NCI-H2171 treated with DMSO at 0.1 percent for 48 hours (cell line): ENCODE measurements at regions not wholly inside any gene's neighbourhood (a gene's known extent, or its start where the extent isn't known, plus 50 kb on each side); places are given as distances from the start of the nearest gene placed in this dataset.

ENCODE experiments used
- DNase-seq: peaks from one replicate; lab custom pipeline; 2025; lab: John Stamatoyannopoulos, UW

DNA sequence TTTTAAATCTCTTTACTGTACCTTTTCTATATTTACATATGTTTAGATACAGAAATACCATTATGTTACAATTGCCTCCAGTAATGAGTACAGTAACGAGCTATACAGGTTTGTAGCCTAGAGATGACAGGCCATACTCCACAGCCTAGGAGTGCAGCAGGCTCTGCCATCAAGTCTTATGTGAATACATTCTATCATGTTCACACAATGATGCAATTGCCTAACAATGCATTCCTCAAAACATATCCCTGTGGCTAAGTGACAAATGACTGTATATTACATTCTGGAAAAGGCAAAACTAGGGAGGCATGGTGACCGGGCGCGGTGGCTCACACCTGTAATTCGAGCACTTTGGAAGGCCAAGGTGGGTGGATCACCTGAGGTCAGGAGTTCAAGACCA is 192.4 kb upstream of the IGF1R start:
- DNase-seq, result no peak

GRCh38 chr15:98476559-98476958 is 171.8 kb upstream of the IGF1R start:
- no peak for DNase-seq

- no peak for DNase-seq
Observed at GRCh38 chr15:98480844-98481243, 167.5 kb upstream of the IGF1R start.

GRCh38 chr15:98483575-98484130 is 164.7 kb upstream of the IGF1R start:
- no peak for DNase-seq

- no peak for DNase-seq
Observed at GRCh38 chr15:98484914-98485313, 163.4 kb upstream of the IGF1R start.

DNA sequence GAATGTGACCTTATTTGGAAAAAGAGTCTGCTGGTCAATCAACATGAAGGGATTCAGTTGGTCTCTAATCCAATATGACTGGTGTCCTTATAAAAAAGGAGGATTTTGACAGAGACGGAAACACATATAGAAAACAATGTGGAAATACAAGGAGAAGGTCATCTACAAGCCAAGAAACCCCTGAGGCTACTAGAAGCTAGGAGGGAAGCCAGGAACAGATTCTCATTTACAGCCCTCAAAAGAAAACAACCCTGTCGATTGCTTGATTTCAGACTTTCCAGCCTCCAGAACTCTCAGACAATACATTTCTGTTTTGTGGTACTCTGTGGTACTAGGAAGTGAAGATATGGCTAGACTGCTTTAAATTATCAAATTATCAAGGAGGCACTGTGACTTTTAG is 162.9 kb upstream of the IGF1R start:
- DNase-seq, result no peak

GRCh38 chr15:98493966-98494511 is 154.3 kb upstream of the IGF1R start:
- no peak for DNase-seq

- no peak for DNase-seq
Observed at GRCh38 chr15:98501192-98501591, 147.1 kb upstream of the IGF1R start.

- DNase-seq, result no peak
Observed at GRCh38 chr15:98501632-98502031, 146.7 kb upstream of the IGF1R start.

- DNase-seq, result no peak
Observed at GRCh38 chr15:98503970-98504369, 144.4 kb upstream of the IGF1R start.

DNA sequence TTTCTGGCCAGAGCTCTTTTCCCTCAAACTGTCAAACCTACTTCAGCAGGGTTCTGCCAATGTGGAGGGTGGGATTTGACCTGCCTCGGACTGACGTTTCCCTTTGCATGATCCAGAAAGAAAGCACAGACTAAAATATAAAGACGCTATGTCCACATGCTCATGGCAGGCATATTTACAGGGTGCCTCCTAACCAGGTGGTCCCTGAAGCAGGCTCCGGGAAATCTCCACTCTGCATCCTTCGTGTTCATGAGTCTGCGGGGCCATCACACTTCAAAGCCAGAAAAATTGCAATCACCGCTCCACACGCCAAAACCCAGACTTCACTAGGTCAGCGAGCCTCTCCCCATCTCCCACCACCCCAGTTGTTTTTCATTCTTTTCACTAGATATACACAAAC is 143.3 kb upstream of the IGF1R start:
- no peak for DNase-seq

GRCh38 chr15:98505611-98506031 is 142.7 kb upstream of the IGF1R start:
- no peak for DNase-seq

DNA sequence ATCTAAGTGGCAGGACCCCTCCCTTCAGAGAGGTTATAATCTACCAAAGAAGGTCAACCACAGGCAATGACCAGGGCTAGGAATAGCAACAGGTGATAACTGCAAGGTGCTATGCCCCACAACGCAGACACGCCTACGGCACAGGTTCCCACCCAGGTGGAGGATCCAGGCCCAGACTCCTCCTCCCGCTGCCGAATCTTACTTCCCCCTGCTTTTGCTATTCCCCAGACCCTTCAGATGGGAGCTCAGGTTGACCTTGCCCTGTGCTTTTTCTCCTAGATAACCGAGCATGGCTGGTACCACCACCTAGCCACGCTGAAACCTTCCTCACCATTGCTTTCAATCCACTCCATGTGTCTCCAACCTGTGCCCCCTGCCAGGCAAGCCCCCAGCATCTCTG is 142.2 kb upstream of the IGF1R start:
- no peak for DNase-seq

DNA sequence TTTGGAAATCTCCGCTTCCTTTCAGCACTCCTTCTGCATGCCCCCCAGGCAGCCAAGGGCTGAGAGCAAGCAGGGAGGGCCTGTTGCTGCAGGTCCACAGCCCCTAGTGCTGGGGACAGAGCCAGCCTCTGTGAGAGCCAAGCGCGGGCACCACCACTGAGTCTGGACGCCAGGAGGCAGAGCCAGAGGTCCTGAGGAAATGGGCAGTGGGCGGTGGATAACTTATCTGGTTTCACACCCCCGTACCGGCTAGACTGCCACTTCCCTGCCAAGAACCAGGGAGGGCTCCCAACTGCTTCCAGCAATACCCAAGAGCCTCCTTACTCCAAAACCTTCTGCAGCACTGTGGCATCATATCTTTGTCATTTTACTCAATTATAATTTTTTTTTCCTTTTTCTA is 141.6 kb upstream of the IGF1R start:
- no peak for DNase-seq

DNA sequence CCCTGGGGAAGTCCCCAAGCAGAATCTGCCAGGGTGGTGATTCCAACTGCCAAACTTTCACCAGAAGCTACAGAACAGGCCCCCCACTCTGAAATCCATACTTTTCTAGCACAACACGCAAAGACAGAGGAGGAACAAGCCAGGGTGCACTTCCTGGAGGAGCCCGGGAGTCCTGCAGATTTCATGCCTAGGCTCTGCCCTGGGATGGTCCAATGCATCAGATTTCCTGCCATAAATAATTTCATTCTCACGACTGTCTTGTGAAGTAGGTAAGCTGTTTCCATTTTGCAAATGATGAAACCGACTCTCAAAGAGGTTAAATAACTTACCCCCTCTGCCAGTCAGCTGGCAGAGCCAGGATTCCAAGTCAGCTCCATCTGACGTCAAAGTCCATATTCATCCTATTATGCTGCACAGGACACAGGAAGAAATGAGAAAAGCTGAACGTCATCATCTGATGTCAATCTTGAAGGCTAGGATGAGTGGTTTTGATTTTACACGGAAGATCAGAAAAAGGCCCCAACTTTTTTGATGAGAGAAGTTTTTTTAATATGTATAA is 134.8 kb upstream of the IGF1R start:
- no peak for DNase-seq

DNA sequence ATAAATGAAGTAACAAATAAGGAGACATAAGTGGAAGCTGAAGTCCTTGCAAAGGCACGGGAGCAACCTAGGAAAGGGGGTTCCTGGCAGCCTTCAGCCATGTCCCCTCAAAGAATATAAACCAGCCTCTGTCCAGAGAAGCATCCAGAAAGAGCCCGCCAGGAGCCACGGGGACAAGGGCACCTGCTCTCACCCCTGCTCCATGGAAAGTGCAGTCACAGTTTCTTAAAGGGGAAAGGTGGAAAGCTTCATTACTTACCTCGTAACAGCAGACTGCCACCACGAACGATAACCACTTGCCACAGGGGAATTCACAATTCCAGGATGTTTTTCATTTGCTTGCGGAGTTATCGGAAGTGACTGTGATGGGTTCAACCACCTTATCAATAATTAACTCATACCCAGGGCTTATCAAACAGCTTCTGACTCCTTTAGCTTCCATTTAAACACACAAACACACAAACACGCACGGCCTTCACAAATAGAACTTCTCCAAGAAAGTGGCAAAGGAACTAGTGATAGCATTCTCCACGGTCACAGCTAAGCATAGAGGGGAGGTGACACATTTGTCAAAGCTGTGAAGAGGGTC is 134.2 kb upstream of the IGF1R start:
- no peak for DNase-seq

DNA sequence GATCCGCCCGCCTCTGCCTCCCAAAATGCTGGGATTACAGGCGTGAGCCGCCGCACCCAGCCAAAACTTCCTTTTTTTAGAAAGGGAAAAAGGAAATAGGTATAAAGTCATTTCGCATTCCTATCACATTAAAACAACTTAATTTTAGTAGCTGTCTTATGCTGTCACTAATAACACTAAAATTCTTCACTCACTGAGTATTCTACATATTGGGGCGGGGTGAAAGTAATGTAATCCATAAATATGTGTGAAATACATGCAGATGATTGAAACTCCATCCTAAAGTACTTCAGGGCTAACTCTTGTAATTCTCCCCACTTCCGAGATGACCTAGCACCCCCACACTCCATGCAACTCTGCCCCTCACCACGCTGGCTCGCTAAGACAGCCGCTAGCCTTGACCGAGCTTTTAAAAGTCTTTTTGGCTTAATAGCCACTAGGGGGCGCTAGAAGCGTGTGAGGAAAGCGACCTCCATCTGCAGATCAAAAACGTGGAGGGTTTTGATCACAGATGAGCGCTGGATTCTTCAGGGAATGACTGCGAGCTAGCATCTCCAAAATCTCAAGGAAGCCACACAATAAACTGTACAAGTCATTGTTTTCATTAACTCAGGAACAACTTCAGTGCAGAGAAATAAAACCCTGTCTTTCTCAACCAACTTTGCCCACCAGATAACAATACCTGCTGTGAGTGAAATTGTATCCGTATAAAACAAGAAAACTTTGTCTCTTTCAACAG is 129.3 kb upstream of the IGF1R start:
- peak; percentile 80 for DNase-seq

DNA sequence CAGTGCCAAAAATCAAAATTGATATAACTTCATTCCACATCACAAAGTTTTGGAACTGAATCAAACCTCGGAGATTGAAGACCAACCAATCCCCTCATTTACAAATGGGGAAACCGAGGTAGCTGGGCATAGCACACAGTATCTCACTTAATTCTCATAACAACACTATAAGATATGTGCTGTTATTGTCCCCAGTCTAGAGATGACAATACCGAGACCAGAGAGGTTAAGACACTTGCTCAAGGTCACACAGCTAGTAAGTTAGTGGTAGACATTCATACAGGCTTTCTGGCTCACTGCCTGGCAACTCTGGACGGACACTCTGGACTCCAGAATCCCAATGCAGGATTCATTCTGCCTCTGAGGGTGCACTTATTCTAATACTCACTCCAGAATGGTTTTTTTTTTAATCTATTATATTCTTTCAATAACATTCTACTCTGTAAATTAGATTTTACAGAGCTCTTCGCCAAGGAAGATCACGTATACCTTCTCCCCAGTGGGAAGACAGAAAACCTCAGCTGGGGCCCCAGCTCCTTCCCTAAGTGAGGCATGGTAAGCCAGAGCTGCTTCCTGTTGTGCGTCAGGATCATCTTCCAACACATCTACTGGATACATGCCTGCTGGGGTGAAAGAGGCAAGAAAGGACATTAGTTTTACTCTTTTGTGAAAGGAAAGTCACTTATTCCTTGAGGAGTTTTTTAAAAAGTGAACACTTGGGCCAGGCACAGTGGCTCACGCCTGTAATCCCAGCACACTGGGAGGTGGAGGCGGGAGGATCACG is 128.4 kb upstream of the IGF1R start:
- no peak for DNase-seq

DNA sequence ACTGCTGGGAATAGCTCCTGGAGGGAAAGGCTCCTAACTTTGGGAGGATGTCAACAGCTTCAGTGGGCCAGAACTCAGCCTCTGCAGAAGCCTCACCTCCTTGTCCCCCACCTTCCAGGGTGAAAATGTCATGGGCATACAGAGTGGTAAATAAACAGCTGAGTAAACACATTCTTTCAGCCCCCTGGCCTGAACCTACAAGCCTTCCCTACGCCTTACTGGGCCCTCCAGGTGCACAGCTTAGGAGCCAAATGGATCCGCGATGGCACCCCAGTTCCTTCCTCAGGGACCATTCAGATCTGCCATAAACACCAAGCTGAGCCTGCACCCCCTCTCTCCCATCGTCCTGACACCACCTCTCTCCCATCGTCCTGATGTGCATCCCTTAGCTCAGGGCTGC is 126.2 kb upstream of the IGF1R start:
- DNase-seq, result no peak

- no peak for DNase-seq
Observed at GRCh38 chr15:98523912-98524662, 124.3 kb upstream of the IGF1R start.

GRCh38 chr15:98524838-98525660 is 123.3 kb upstream of the IGF1R start:
- no peak for DNase-seq
